H1 (cell line): ENCODE measurements at regions not wholly inside any gene's neighbourhood (a gene's known extent, or its start where the extent isn't known, plus 50 kb on each side); places are given as distances from the start of the nearest gene placed in this dataset.

ENCODE experiments used
- CTCF ChIA-PET: fragments of 300-600 bp; sonication (Branson Sonifier 250); formaldehyde crosslinking; loops from one replicate; lab custom pipeline; 2021; ENCODE audit not compliant: partially characterized antibody; lab: Charles Lee
- POLR2A ChIA-PET: fragments of 300-600 bp; sonication (Branson Sonifier 250); formaldehyde crosslinking; loops from one replicate; lab custom pipeline; 2021; ENCODE audit warnings: inconsistent platforms; ENCODE audit not compliant: partially characterized antibody; lab: Charles Lee
- DNase-seq, 2 experiments: peaks; one replicate each; pipeline versions ENCODE4 v3.0.0 to v3.0.0-alpha.2; 2010 to 2022; ENCODE audit warnings: low spot score in 2 of 2, low read depth in 1 of 2, mixed read lengths in 1 of 2
- FAIRE-seq: peaks from 2 replicates; lab custom pipeline; 2011; peaks lifted over from hg19 to GRCh38; lab: Jason Lieb, UNC
- H2AFZ ChIP-seq: 2 replicates; pipeline ENCODE4 v1.8.1; 2012; ENCODE audit warnings: low read length, inconsistent platforms
- H2AK5ac ChIP-seq: 2 replicates; pipeline ENCODE4 v1.6.1; 2013; ENCODE audit warnings: low read depth, low read length
- H2BK120ac ChIP-seq: replicated peaks from 2 replicates; pipeline ENCODE3; 2013; ENCODE audit warnings: low read depth, low read length, inconsistent platforms
- H2BK12ac ChIP-seq: 2 replicates; pipeline ENCODE4 v1.6.1; 2013; ENCODE audit warnings: low read depth, low read length
- H2BK15ac ChIP-seq: 2 replicates; pipeline ENCODE4 v1.6.1; 2013; ENCODE audit warnings: low read length
- H2BK20ac ChIP-seq: 2 replicates; pipeline ENCODE4 v1.6.1; 2013; ENCODE audit warnings: low read length
- H2BK5ac ChIP-seq: 2 replicates; pipeline ENCODE4 v1.6.1; 2013; ENCODE audit warnings: low read depth, low read length
- H3K14ac ChIP-seq: 2 replicates; pipeline ENCODE4 v1.6.1; 2013; ENCODE audit warnings: inconsistent platforms; ENCODE audit not compliant: insufficient read length
- H3K18ac ChIP-seq: 2 replicates; pipeline ENCODE4 v1.6.1; 2013; ENCODE audit warnings: low read length; ENCODE audit errors: extremely low read depth
- H3K23ac ChIP-seq: 2 replicates; pipeline ENCODE4 v1.6.1; 2013; ENCODE audit warnings: inconsistent platforms; ENCODE audit not compliant: insufficient read length
- H3K23me2 ChIP-seq: 2 replicates; pipeline ENCODE4 v1.6.1; 2013; ENCODE audit warnings: low read depth, low read length
- H3K27ac ChIP-seq: 2 replicates; pipeline ENCODE4 v1.6.1; 2011; ENCODE audit warnings: low read depth, low read length, inconsistent platforms
- H3K27me3 ChIP-seq, 4 experiments: replicated peaks in 1 of 4; 1 replicate in 1 of 4; 2 replicates in 3 of 4; pipeline versions ENCODE4 v1.6.1 to v1.8.1; 2011 to 2013; ENCODE audit warnings: low read length in 3 of 4, mild to moderate bottlenecking in 3 of 4, inconsistent platforms in 2 of 4, mixed read lengths in 2 of 4, moderate library complexity in 1 of 4; ENCODE audit not compliant: control insufficient read depth in 3 of 4, insufficient read depth in 3 of 4; ENCODE audit errors: extremely low read depth in 1 of 4
- H3K36me3 ChIP-seq, 4 experiments: 2 replicates each; pipeline versions ENCODE4 v1.6.1 to v1.8.1; 2011 to 2013; ENCODE audit warnings: mild to moderate bottlenecking in 4 of 4, low read length in 3 of 4, moderate library complexity in 2 of 4, control low read depth in 1 of 4, inconsistent platforms in 1 of 4; ENCODE audit not compliant: insufficient read depth in 4 of 4, control insufficient read depth in 2 of 4
- H3K4ac ChIP-seq: replicated peaks from 2 replicates; pipeline ENCODE3; 2013; ENCODE audit warnings: low read length, low read depth, mixed read lengths, inconsistent platforms; ENCODE audit not compliant: insufficient read length
- H3K4me1 ChIP-seq, 4 experiments: replicated peaks in 1 of 4; 1 replicate in 1 of 4; 2 replicates in 3 of 4; pipeline versions ENCODE4 v1.6.1 to v1.8.1; 2011 to 2013; ENCODE audit warnings: low read length in 3 of 4, inconsistent platforms in 2 of 4, mixed read lengths in 1 of 4; ENCODE audit not compliant: insufficient read depth in 4 of 4, control insufficient read depth in 3 of 4
- H3K4me2 ChIP-seq, 2 experiments: 2 replicates each; pipeline versions ENCODE4 v1.6.1 to v1.8.1; 2011 to 2013; ENCODE audit warnings: low read depth in 2 of 2, low read length in 2 of 2, control low read depth in 1 of 2, inconsistent platforms in 1 of 2, mild to moderate bottlenecking in 1 of 2; ENCODE audit not compliant: insufficient read depth in 1 of 2
- H3K4me3 ChIP-seq, 4 experiments: fragments of 200-600, 300-600 bp in 1 of 4; sonication (generic), shearing (Covaris generic), sonication (Bioruptor Twin) in 1 of 4; 2 replicates each; pipeline versions ENCODE4 v1.5.1 to v1.8.1; 2011 to 2016; ENCODE audit warnings: low read length in 4 of 4, low read depth in 3 of 4, control low read depth in 2 of 4, inconsistent platforms in 2 of 4, mild to moderate bottlenecking in 2 of 4, mixed read lengths in 1 of 4, moderate library complexity in 1 of 4; ENCODE audit not compliant: insufficient read depth in 2 of 4; ENCODE audit errors: extremely low read depth in 1 of 4
- H3K56ac ChIP-seq: replicated peaks from 2 replicates; pipeline ENCODE3; 2013; ENCODE audit warnings: low read depth, mild to moderate bottlenecking, mixed read lengths, low read length, inconsistent platforms; ENCODE audit not compliant: insufficient read length
- H3K79me1 ChIP-seq: 2 replicates; pipeline ENCODE4 v1.6.1; 2013; ENCODE audit warnings: low read depth, low read length, control low read depth
- H3K79me2 ChIP-seq, 2 experiments: 2 replicates each; pipeline versions ENCODE4 v1.6.1 to v1.8.1; 2012 to 2013; ENCODE audit warnings: low read length in 2 of 2, mild to moderate bottlenecking in 2 of 2, inconsistent platforms in 1 of 2; ENCODE audit not compliant: insufficient read depth in 2 of 2, control insufficient read depth in 1 of 2
- H3K9ac ChIP-seq, 4 experiments: replicated peaks in 1 of 4; 1 replicate in 1 of 4; 2 replicates in 3 of 4; pipeline versions ENCODE4 v1.6.1 to v1.8.1; 2011 to 2013; ENCODE audit warnings: low read depth in 3 of 4, low read length in 3 of 4, control low read depth in 2 of 4, mild to moderate bottlenecking in 2 of 4, moderate library complexity in 2 of 4, inconsistent platforms in 1 of 4; ENCODE audit errors: extremely low read depth in 1 of 4
- H3K9me3 ChIP-seq, 2 experiments: 2 replicates each; pipeline versions ENCODE4 v1.6.1 to v1.8.1; 2012 to 2013; ENCODE audit warnings: mild to moderate bottlenecking in 2 of 2, moderate library complexity in 2 of 2, control low read depth in 1 of 2, inconsistent platforms in 1 of 2, low read depth in 1 of 2, low read length in 1 of 2, mixed read lengths in 1 of 2; ENCODE audit not compliant: insufficient read depth in 2 of 2
- H4K20me1 ChIP-seq, 2 experiments: replicated peaks in 1 of 2; 2 replicates each; pipeline versions ENCODE3 to v1.8.1; 2011 to 2013; ENCODE audit warnings: inconsistent platforms in 2 of 2, low read length in 2 of 2, mild to moderate bottlenecking in 1 of 2; ENCODE audit not compliant: insufficient read depth in 2 of 2, control insufficient read depth in 1 of 2
- H4K5ac ChIP-seq: 2 replicates; pipeline ENCODE4 v1.6.1; 2013; ENCODE audit warnings: low read length, low read depth, mixed read lengths, inconsistent platforms; ENCODE audit not compliant: insufficient read length
- H4K8ac ChIP-seq: 2 replicates; pipeline ENCODE4 v1.8.0; 2013; ENCODE audit warnings: mild to moderate bottlenecking, moderate library complexity, low read length, inconsistent platforms; ENCODE audit not compliant: insufficient read depth; ENCODE audit errors: extremely low read depth
- H4K91ac ChIP-seq: replicated peaks from 2 replicates; pipeline ENCODE3; 2013; ENCODE audit warnings: low read length, mixed read lengths, inconsistent platforms; ENCODE audit not compliant: insufficient read length
- ATF3 ChIP-seq: IDR thresholded peaks from 2 replicates; pipeline ENCODE4 v1.6.1; 2011; ENCODE audit warnings: low read depth, mild to moderate bottlenecking, low read length; ENCODE audit not compliant: insufficient read depth
- BACH1 ChIP-seq: IDR thresholded peaks from 2 replicates; pipeline ENCODE4 v1.6.1; 2012; ENCODE audit warnings: low read length, improper control_type of control experiment
- BRCA1 ChIP-seq: IDR thresholded peaks from 2 replicates; pipeline ENCODE4 v1.6.1; 2012; ENCODE audit warnings: low read depth, low read length, improper control_type of control experiment
- FOSL1 ChIP-seq: IDR thresholded peaks from 2 replicates; pipeline ENCODE4 v1.6.1; 2011; ENCODE audit warnings: mild to moderate bottlenecking, low read depth, low read length, moderate library complexity; ENCODE audit not compliant: insufficient read depth
- JUND ChIP-seq: IDR thresholded peaks from 2 replicates; pipeline ENCODE4 v1.6.1; 2011; ENCODE audit warnings: mild to moderate bottlenecking, improper control_type of control experiment, low read length
- MAFK ChIP-seq: IDR thresholded peaks from 2 replicates; pipeline ENCODE4 v1.6.1; 2012; ENCODE audit warnings: low read depth, mild to moderate bottlenecking, improper control_type of control experiment, low read length
- RFX5 ChIP-seq: IDR thresholded peaks from 2 replicates; pipeline ENCODE4 v1.6.1; 2011; ENCODE audit warnings: low read depth, low read length, improper control_type of control experiment, borderline replicate concordance
- SIN3A ChIP-seq, 2 experiments: IDR thresholded peaks in 1 of 2; conservative IDR thresholded peaks in 1 of 2; 2 replicates each; pipeline ENCODE4 v1.6.1; 2011 to 2012; ENCODE audit warnings: low read length in 2 of 2, improper control_type of control experiment in 1 of 2, low read depth in 1 of 2, mild to moderate bottlenecking in 1 of 2
- SIX5 ChIP-seq: IDR thresholded peaks from 2 replicates; pipeline ENCODE4 v1.6.1; 2011; ENCODE audit warnings: mild to moderate bottlenecking, low read depth, low read length
- SP1 ChIP-seq: IDR thresholded peaks from 2 replicates; pipeline ENCODE4 v1.6.1; 2011; ENCODE audit warnings: low read depth, low read length
- WGBS, 2 experiments: shearing (Covaris generic) in 1 of 2; methylation state at CpG; one replicate each; pipeline versions ENCODE4 v1.1.6 to v1.1.7; 2013 to 2015; ENCODE audit warnings: low lambda C conversion rate in 2 of 2, mixed read lengths in 2 of 2, inconsistent platforms in 1 of 2, low coverage in 1 of 2, missing lambda C conversion rate in 1 of 2; ENCODE audit not compliant: insufficient replicate concordance in 2 of 2, insufficient coverage in 1 of 2, insufficient read length in 1 of 2; ENCODE audit errors: extremely low coverage in 1 of 2, missing lambda C conversion rate in 1 of 2; 5-methylcytosine and 5-hydroxymethylcytosine counted together

GRCh38 chr15:73000293-73000692 lies 52.0 kb upstream of the NEO1 start (continued):
- TF ChIP-seq SIX5, result no peak

- Histone ChIP-seq H2AFZ (peak overlapping the region; percentile 9; the same call in 1 of the 2 replicates), H4K8ac (no peak overlapping the region), H3K56ac (no peak overlapping the region), H3K4me1 (no peaks in the 10 kb centered on the region), H4K5ac (no peak overlapping the region), H3K14ac (no peak overlapping the region), H3K36me3 (no peaks in the 10 kb centered on the region), H3K23ac (no peak overlapping the region), H3K23me2 (no peaks in the 10 kb centered on the region), H4K20me1 (no peaks in the 10 kb centered on the region), H3K27ac (no peak overlapping the region), H3K9ac (no peak overlapping the region), H2BK15ac (no peak overlapping the region), H3K18ac (no peak overlapping the region), H3K4ac (no peak overlapping the region), H3K27me3 (no peaks in the 10 kb centered on the region), H3K4me2 (no peak overlapping the region), H2BK12ac (no peak overlapping the region), H3K4me3 (no peak overlapping the region), H2AK5ac (no peak overlapping the region), H3K79me2 (no peaks in the 10 kb centered on the region), H4K91ac (no peak overlapping the region), H3K9me3 (no peaks in the 10 kb centered on the region), H2BK120ac (no peak overlapping the region), H2BK20ac (no peak overlapping the region), H2BK5ac (no peak overlapping the region), H3K79me1 (no peaks in the 10 kb centered on the region)
- 91% methylated on average over 3 of the region's 3 CpGs; no CpG with 5 or more reads in 1 of the 2 experiments for WGBS, 2 experiments
- CTCF ChIA-PET, result interaction anchor here (0.9 to 1.0 kb wide), 2 partner anchors 10 to 16 kb away, joined by 3 read pairs; no protein-coding TSS in a partner anchor
- FAIRE-seq (no peak), DNase-seq (no peak)
- no peak for TF ChIP-seq MAFK
- TF ChIP-seq SP1, result no peak
- TF ChIP-seq RFX5, result no peak
- no peak for TF ChIP-seq BACH1
- no peak for TF ChIP-seq FOSL1
- TF ChIP-seq SIN3A (conservative IDR thresholded peaks at IDR 0.05 in 1 of 2, IDR thresholded peaks at IDR 0.05 in 1 of 2; ENCODE audit: low read depth in 1 of 2, low read length in 2 of 2), result no peak
- TF ChIP-seq JUND, result no peak
- TF ChIP-seq SIX5, result no peak
- no peak for TF ChIP-seq ATF3
- TF ChIP-seq BRCA1, result no peak
- POLR2A ChIA-PET, result no interaction called here
Observed at GRCh38 chr15:72999586-72999985, 52.7 kb upstream of the NEO1 start.
